ENCODE measurements at regions not wholly inside any gene's neighbourhood (a gene's known extent, or its start where the extent isn't known, plus 50 kb on each side); places are given as distances from the start of the nearest gene placed in this dataset.

GRCh38 chr11:112421879-112422278, 161.2 kb upstream of the PLET1 start:
- Mint-ChIP-seq H3K4me3 (no peak overlapping the region), H3K9me3 (peaks cover 0 to 5% (median 0%) of the 10 kb centered on the region in 11 donors), H3K36me3 (peaks cover 0 to 5% (median 0%) of the 10 kb centered on the region in 5 donors), H3K27me3 (peaks cover 0 to 9% (median 5%) of the 10 kb centered on the region in 5 donors), H3K27ac (no peak overlapping the region), H3K4me1 (peaks cover 3 to 13% (median 9%) of the 10 kb centered on the region in 7 donors)
- Histone ChIP-seq H3K4me3 (ENCODE audit: low read length) (no peak overlapping the region), H3K27me3 (ENCODE audit: control insufficient read depth in 2 of 2, insufficient read depth in 2 of 2, low read length in 2 of 2) (no peaks in the 10 kb centered on the region), H3K4me1 (ENCODE audit: control insufficient read depth in 2 of 2, insufficient read depth in 2 of 2, low read length in 2 of 2) (no peaks in the 10 kb centered on the region), H3K27ac (ENCODE audit: low read depth, low read length) (no peak overlapping the region), H3K9me3 (ENCODE audit: control insufficient read depth in 2 of 3, low read length in 3 of 3) (no peaks in the 10 kb centered on the region), H3K36me3 (ENCODE audit: control insufficient read depth in 2 of 3, insufficient read depth in 3 of 3, low read length in 3 of 3) (no peaks in the 10 kb centered on the region)
- CTCF ChIA-PET, result no interaction called here
- intact Hi-C loops (cut with micrococcal nuclease), result no loop called here
- DNase-seq, result no peak
- POLR2A ChIA-PET, result no interaction called here
- ATAC-seq, result no peak

- Mint-ChIP-seq H3K27ac (no peak overlapping the region), H3K36me3 (peaks cover 0 to 7% (median 0%) of the 10 kb centered on the region in 5 donors), H3K9me3 (peaks cover 0 to 32% (median 4%) of the 10 kb centered on the region in 11 donors), H3K4me3 (no peak overlapping the region), H3K4me1 (peaks cover 0 to 3% (median 0%) of the 10 kb centered on the region in 7 donors), H3K27me3 (peaks cover 0 to 9% (median 5%) of the 10 kb centered on the region in 5 donors)
- Histone ChIP-seq H3K27me3 (ENCODE audit: control insufficient read depth in 2 of 2, insufficient read depth in 2 of 2, low read length in 2 of 2) (no peaks in the 10 kb centered on the region), H3K27ac (ENCODE audit: low read depth, low read length) (no peak overlapping the region), H3K9me3 (ENCODE audit: control insufficient read depth in 2 of 3, low read length in 3 of 3) (no peaks in the 10 kb centered on the region), H3K4me3 (ENCODE audit: low read length) (no peak overlapping the region), H3K4me1 (ENCODE audit: control insufficient read depth in 2 of 2, insufficient read depth in 2 of 2, low read length in 2 of 2) (no peaks in the 10 kb centered on the region), H3K36me3 (ENCODE audit: control insufficient read depth in 2 of 3, insufficient read depth in 3 of 3, low read length in 3 of 3) (no peaks in the 10 kb centered on the region)
- intact Hi-C loops (cut with micrococcal nuclease), result no loop called here
- ChIA-PET POLR2A (no interaction called here), CTCF (no interaction called here)
- ATAC-seq, result no peak
- no peak for DNase-seq
Observed at GRCh38 chr11:112425121-112425520, 164.5 kb upstream of the PLET1 start.

- Mint-ChIP-seq H3K4me1 (no peaks in the 10 kb centered on the region), H3K9me3 (peaks cover 9 to 60% (median 22%) of the 10 kb centered on the region in 11 donors), H3K27me3 (peaks cover 0 to 20% (median 8%) of the 10 kb centered on the region in 5 donors), H3K4me3 (no peak overlapping the region), H3K36me3 (peaks cover 0 to 24% (median 11%) of the 10 kb centered on the region in 5 donors), H3K27ac (no peak overlapping the region)
- H3K4me3 ChIP-seq (ENCODE audit: low read length), result no peak overlapping the region
- ChIA-PET CTCF (interaction anchor here (0.6 kb wide), 1 partner anchor 118 kb away, joined by 3 read pairs; no protein-coding TSS in a partner anchor), POLR2A (no interaction called here)
- no peaks in the 10 kb centered on the region for H3K4me1 ChIP-seq (ENCODE audit: control insufficient read depth in 2 of 2, insufficient read depth in 2 of 2, low read length in 2 of 2)
- H3K9me3 ChIP-seq (ENCODE audit: control insufficient read depth in 2 of 3, low read length in 3 of 3), result peaks cover 0 to 6% (median 0%) of the 10 kb centered on the region in 3 experiments
- no peaks in the 10 kb centered on the region for H3K27me3 ChIP-seq (ENCODE audit: control insufficient read depth in 2 of 2, insufficient read depth in 2 of 2, low read length in 2 of 2)
- ATAC-seq (no peak), DNase-seq (no peak)
- H3K27ac ChIP-seq (ENCODE audit: low read depth, low read length), result no peak overlapping the region
- intact Hi-C loops (cut with micrococcal nuclease), result no loop called here
- no peaks in the 10 kb centered on the region for H3K36me3 ChIP-seq (ENCODE audit: control insufficient read depth in 2 of 3, insufficient read depth in 3 of 3, low read length in 3 of 3)
Observed at GRCh38 chr11:112437096-112437495, 176.4 kb upstream of the PLET1 start.

GRCh38 chr11:112439614-112440013, 179.0 kb upstream of the PLET1 start:
- no peak for ATAC-seq
- ChIA-PET POLR2A (no interaction called here), CTCF (no interaction called here)
- Histone ChIP-seq H3K36me3 (ENCODE audit: control insufficient read depth in 2 of 3, insufficient read depth in 3 of 3, low read length in 3 of 3) (no peaks in the 10 kb centered on the region), H3K27me3 (ENCODE audit: control insufficient read depth in 2 of 2, insufficient read depth in 2 of 2, low read length in 2 of 2) (no peaks in the 10 kb centered on the region), H3K9me3 (ENCODE audit: control insufficient read depth in 2 of 3, low read length in 3 of 3) (peaks cover 0 to 6% (median 0%) of the 10 kb centered on the region in 3 experiments), H3K4me3 (ENCODE audit: low read length) (no peak overlapping the region), H3K4me1 (ENCODE audit: control insufficient read depth in 2 of 2, insufficient read depth in 2 of 2, low read length in 2 of 2) (no peaks in the 10 kb centered on the region), H3K27ac (ENCODE audit: low read depth, low read length) (no peak overlapping the region)
- DNase-seq, result no peak
- intact Hi-C loops (cut with micrococcal nuclease), result no loop called here
- Mint-ChIP-seq H3K4me3 (no peak overlapping the region), H3K36me3 (peaks cover 0 to 24% (median 9%) of the 10 kb centered on the region in 5 donors), H3K9me3 (peaks cover 7 to 65% (median 28%) of the 10 kb centered on the region in 11 donors), H3K4me1 (no peaks in the 10 kb centered on the region), H3K27ac (no peak overlapping the region), H3K27me3 (peaks cover 0 to 17% (median 8%) of the 10 kb centered on the region in 5 donors)

- H3K4me3 Mint-ChIP-seq, result no peak overlapping the region
- H3K9me3 Mint-ChIP-seq, result peaks cover 7 to 74% (median 35%) of the 10 kb centered on the region in 11 donors
- Histone ChIP-seq H3K4me1 (ENCODE audit: control insufficient read depth in 2 of 2, insufficient read depth in 2 of 2, low read length in 2 of 2) (no peaks in the 10 kb centered on the region), H3K9me3 (ENCODE audit: control insufficient read depth in 2 of 3, low read length in 3 of 3) (peaks cover 0 to 15% (median 0%) of the 10 kb centered on the region in 3 experiments), H3K27ac (ENCODE audit: low read depth, low read length) (no peak overlapping the region), H3K4me3 (ENCODE audit: low read length) (no peak overlapping the region), H3K27me3 (ENCODE audit: control insufficient read depth in 2 of 2, insufficient read depth in 2 of 2, low read length in 2 of 2) (no peaks in the 10 kb centered on the region), H3K36me3 (ENCODE audit: control insufficient read depth in 2 of 3, insufficient read depth in 3 of 3, low read length in 3 of 3) (no peaks in the 10 kb centered on the region)
- no peaks in the 10 kb centered on the region for H3K4me1 Mint-ChIP-seq
- intact Hi-C loops (cut with micrococcal nuclease), result no loop called here
- H3K27me3 Mint-ChIP-seq, result peaks cover 0 to 19% (median 0%) of the 10 kb centered on the region in 5 donors
- peaks cover 0 to 33% (median 9%) of the 10 kb centered on the region in 5 donors for H3K36me3 Mint-ChIP-seq
- POLR2A ChIA-PET, result no interaction called here
- H3K27ac Mint-ChIP-seq, result no peak overlapping the region
- no peak for ATAC-seq
- CTCF ChIA-PET, result no interaction called here
- DNase-seq, result no peak
Observed at GRCh38 chr11:112440518-112440917, 179.9 kb upstream of the PLET1 start.

GRCh38 chr11:112448168-112448567, 187.5 kb upstream of the PLET1 start:
- CTCF ChIA-PET, result no interaction called here

GRCh38 chr11:112448806-112449205, 188.1 kb upstream of the PLET1 start:
- Mint-ChIP-seq H3K4me3 (no peak overlapping the region), H3K4me1 (peaks cover 0 to 3% (median 0%) of the 10 kb centered on the region in 7 donors), H3K27ac (peak overlapping the region in 1 of 9 donors; percentile 12), H3K36me3 (peaks cover 0 to 17% (median 9%) of the 10 kb centered on the region in 5 donors), H3K9me3 (peaks cover 0 to 28% (median 17%) of the 10 kb centered on the region in 11 donors), H3K27me3 (peaks cover 0 to 18% (median 4%) of the 10 kb centered on the region in 5 donors)
- DNase-seq (no peak), ATAC-seq (no peak)
- H3K36me3 ChIP-seq (ENCODE audit: control insufficient read depth in 2 of 3, insufficient read depth in 3 of 3, low read length in 3 of 3), result no peaks in the 10 kb centered on the region
- no peak overlapping the region for H3K27ac ChIP-seq (ENCODE audit: low read depth, low read length)
- H3K27me3 ChIP-seq (ENCODE audit: control insufficient read depth in 2 of 2, insufficient read depth in 2 of 2, low read length in 2 of 2), result no peaks in the 10 kb centered on the region
- H3K9me3 ChIP-seq (ENCODE audit: control insufficient read depth in 2 of 3, low read length in 3 of 3), result peaks cover 0 to 10% (median 0%) of the 10 kb centered on the region in 3 experiments
- intact Hi-C loops (cut with micrococcal nuclease), result no loop called here
- H3K4me1 ChIP-seq (ENCODE audit: control insufficient read depth in 2 of 2, insufficient read depth in 2 of 2, low read length in 2 of 2), result no peaks in the 10 kb centered on the region
- POLR2A ChIA-PET, result no interaction called here
- CTCF ChIA-PET, result no interaction called here
- H3K4me3 ChIP-seq (ENCODE audit: low read length), result no peak overlapping the region

More at GRCh38 chr11:112448168-112448567, 187.5 kb upstream of the PLET1 start:
- Histone ChIP-seq H3K9me3 (ENCODE audit: control insufficient read depth in 2 of 3, low read length in 3 of 3) (peaks cover 0 to 10% (median 0%) of the 10 kb centered on the region in 3 experiments), H3K4me1 (ENCODE audit: control insufficient read depth in 2 of 2, insufficient read depth in 2 of 2, low read length in 2 of 2) (no peaks in the 10 kb centered on the region), H3K4me3 (ENCODE audit: low read length) (no peak overlapping the region), H3K36me3 (ENCODE audit: control insufficient read depth in 2 of 3, insufficient read depth in 3 of 3, low read length in 3 of 3) (no peaks in the 10 kb centered on the region), H3K27me3 (ENCODE audit: control insufficient read depth in 2 of 2, insufficient read depth in 2 of 2, low read length in 2 of 2) (no peaks in the 10 kb centered on the region), H3K27ac (ENCODE audit: low read depth, low read length) (no peak overlapping the region)
- peaks cover 0 to 3% (median 0%) of the 10 kb centered on the region in 7 donors for H3K4me1 Mint-ChIP-seq
- ATAC-seq (no peak), DNase-seq (no peak)
- POLR2A ChIA-PET, result no interaction called here
- intact Hi-C loops (cut with micrococcal nuclease), result no loop called here
- peaks cover 0 to 18% (median 4%) of the 10 kb centered on the region in 5 donors for H3K27me3 Mint-ChIP-seq
- peaks cover 0 to 22% (median 9%) of the 10 kb centered on the region in 5 donors for H3K36me3 Mint-ChIP-seq
- no peak overlapping the region for H3K27ac Mint-ChIP-seq
- no peak overlapping the region for H3K4me3 Mint-ChIP-seq
- peaks cover 0 to 34% (median 17%) of the 10 kb centered on the region in 11 donors for H3K9me3 Mint-ChIP-seq
